Osteoblast (primary cell): ENCODE measurements at regions not wholly inside any gene's neighbourhood (a gene's known extent, or its start where the extent isn't known, plus 50 kb on each side); places are given as distances from the start of the nearest gene placed in this dataset.
"Not testable (repeated sequence)": the region's sequence is repeated elsewhere in the genome, so short reads cannot be mapped to it uniquely, and the experiment has no call there.

Experiments used
- DNase-seq: peaks from one replicate; pipeline ENCODE4 v3.0.0; 2011; ENCODE audit warnings: low spot score, mixed read lengths; ENCODE audit not compliant: insufficient read length; ENCODE audit errors: missing footprints
- H2AFZ ChIP-seq: 2 replicates; pipeline ENCODE4 v1.6.0; 2011; ENCODE audit warnings: mild to moderate bottlenecking, low read length
- H3K27ac ChIP-seq: 2 replicates; pipeline ENCODE4 v1.5.1; 2011; ENCODE audit warnings: mild to moderate bottlenecking, low read depth, low read length, moderate library complexity
- H3K27me3 ChIP-seq: 2 replicates; pipeline ENCODE4 v1.6.0; 2012; ENCODE audit warnings: mild to moderate bottlenecking, control low read depth, inconsistent platforms, low read length, moderate library complexity; ENCODE audit not compliant: insufficient read depth
- H3K36me3 ChIP-seq: 2 replicates; pipeline ENCODE4 v1.5.1; 2011; ENCODE audit warnings: mild to moderate bottlenecking, low read length, control low read depth, moderate library complexity; ENCODE audit not compliant: insufficient read depth
- H3K4me1 ChIP-seq: 2 replicates; pipeline ENCODE4 v1.5.1; 2011; ENCODE audit warnings: mild to moderate bottlenecking, low read length, control low read depth, moderate library complexity; ENCODE audit not compliant: insufficient read depth
- H3K4me2 ChIP-seq: 2 replicates; pipeline ENCODE4 v1.6.0; 2011; ENCODE audit warnings: mild to moderate bottlenecking, low read length; ENCODE audit not compliant: insufficient read depth
- H3K4me3 ChIP-seq: fragments of 200-600 bp; sonication (generic); 3 replicates; pipeline ENCODE4 v1.5.1; 2012; ENCODE audit warnings: mild to moderate bottlenecking, low read length, inconsistent platforms; ENCODE audit not compliant: insufficient read depth
- H3K79me2 ChIP-seq: 2 replicates; pipeline ENCODE4 v1.6.0; 2012; ENCODE audit warnings: mild to moderate bottlenecking, low read length, control low read depth, inconsistent platforms; ENCODE audit not compliant: insufficient read depth
- H3K9me3 ChIP-seq: 2 replicates; pipeline ENCODE4 v1.5.1; 2011; ENCODE audit warnings: low read depth, low read length, control low read depth
- H4K20me1 ChIP-seq: 2 replicates; pipeline ENCODE4 v1.6.0; 2012; ENCODE audit warnings: mild to moderate bottlenecking, low read length, control low read depth; ENCODE audit not compliant: insufficient read depth

DNA sequence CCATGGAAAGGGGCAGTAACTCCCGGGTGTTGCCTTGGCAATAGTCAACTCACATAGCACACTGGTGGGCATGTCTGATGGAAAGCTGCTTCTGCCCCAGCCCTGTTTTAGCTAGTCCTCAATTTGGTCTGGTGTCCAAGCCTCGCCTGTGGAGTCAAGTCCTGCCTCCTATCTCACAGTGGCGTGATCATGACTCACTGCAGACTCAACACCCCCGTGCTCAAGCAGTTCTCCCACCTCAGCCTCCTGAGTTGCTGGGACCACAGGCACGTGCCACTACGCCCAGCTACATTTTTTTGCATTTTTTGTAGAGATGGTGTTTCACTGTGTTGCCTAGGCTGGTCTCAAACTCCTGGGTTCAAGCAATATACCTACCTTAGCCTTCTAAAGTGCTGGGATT, 218.9 kb upstream of the FRG2C start:
- H3K79me2 ChIP-seq, H3K27ac ChIP-seq, H3K4me3 ChIP-seq, H3K4me2 ChIP-seq, H3K36me3 ChIP-seq, H3K9me3 ChIP-seq, H3K4me1 ChIP-seq, DNase-seq, H2AFZ ChIP-seq, H3K27me3 ChIP-seq, H4K20me1 ChIP-seq: not testable (repeated sequence)

DNA sequence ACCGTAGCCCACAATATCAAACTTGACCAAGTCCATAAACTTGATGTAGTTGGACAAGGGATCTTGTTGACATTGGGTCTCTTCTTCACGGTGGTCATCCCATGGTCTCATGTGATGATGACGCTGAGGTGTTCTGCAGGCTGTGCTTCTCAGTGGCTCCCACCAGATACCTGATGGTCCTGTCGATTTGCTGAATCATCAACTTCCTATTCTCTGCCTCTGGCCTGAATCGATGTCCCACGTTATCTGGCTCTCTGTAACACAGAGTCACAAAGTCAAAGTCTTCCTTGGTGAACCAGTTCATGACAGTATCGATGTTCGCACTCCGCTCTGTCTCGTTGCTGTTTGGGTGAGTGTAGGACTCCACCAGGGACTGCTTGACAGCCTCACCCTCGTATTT, 217.2 kb upstream of the FRG2C start:
- not testable (repeated sequence) for H3K4me2 ChIP-seq, H3K9me3 ChIP-seq, H4K20me1 ChIP-seq, H3K4me1 ChIP-seq, H3K36me3 ChIP-seq, H2AFZ ChIP-seq, DNase-seq, H3K27ac ChIP-seq, H3K4me3 ChIP-seq, H3K79me2 ChIP-seq, H3K27me3 ChIP-seq

DNA sequence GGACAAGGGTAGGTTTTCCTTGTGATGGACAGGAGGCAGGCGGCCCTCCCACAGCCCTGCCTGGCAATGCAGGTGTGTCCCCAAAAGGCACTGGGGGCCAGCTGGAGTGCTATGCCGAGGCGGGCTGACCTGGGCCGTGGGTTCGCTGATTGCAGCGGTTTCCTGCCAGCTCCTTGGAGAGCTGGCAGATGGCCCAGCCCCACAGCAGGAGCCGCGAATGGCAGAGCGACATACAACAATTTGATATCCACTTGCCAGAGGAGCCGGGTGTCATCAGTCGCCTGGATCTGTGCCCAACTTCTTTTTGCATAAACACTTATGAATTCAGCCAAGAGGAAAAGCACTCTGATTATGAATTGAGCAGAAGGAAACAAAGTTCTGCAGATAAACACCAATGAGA, 210.8 kb upstream of the FRG2C start:
- not testable (repeated sequence) for H3K4me3 ChIP-seq, H3K4me1 ChIP-seq, DNase-seq, H3K4me2 ChIP-seq, H3K27ac ChIP-seq, H4K20me1 ChIP-seq, H3K9me3 ChIP-seq, H3K27me3 ChIP-seq, H3K79me2 ChIP-seq, H3K36me3 ChIP-seq, H2AFZ ChIP-seq

DNA sequence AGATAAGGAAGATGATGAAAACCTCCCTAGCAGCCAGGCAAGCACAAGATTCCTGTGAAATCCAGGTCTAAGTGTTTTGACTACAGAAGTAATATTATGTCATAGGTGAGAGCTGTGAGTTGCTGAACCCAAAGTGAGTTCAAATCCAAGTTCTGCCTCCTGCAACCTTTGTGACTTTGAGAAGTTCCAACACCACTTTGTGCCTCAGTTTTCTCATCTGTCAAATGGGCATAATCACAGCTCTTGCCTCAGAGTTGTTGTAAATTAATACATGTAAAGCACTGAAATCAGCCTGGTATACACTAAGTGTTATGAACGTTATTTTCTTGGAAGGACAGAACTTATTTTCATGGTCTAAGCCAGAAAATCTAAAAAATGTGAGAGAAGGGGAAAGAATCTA, 210.3 kb upstream of the FRG2C start:
- not testable (repeated sequence) for H3K9me3 ChIP-seq, H4K20me1 ChIP-seq, DNase-seq, H2AFZ ChIP-seq, H3K4me3 ChIP-seq, H3K4me1 ChIP-seq, H3K36me3 ChIP-seq, H3K79me2 ChIP-seq, H3K4me2 ChIP-seq, H3K27me3 ChIP-seq, H3K27ac ChIP-seq

- H3K27ac ChIP-seq, H3K4me3 ChIP-seq, H3K9me3 ChIP-seq, H3K79me2 ChIP-seq, H3K27me3 ChIP-seq, H3K4me2 ChIP-seq, H2AFZ ChIP-seq, H4K20me1 ChIP-seq, DNase-seq, H3K36me3 ChIP-seq, H3K4me1 ChIP-seq: not testable (repeated sequence)
Observed at GRCh38 chr3:75474530-75474929, 189.6 kb upstream of the FRG2C start.

GRCh38 chr3:75496600-75496999, 167.5 kb upstream of the FRG2C start:
- not testable (repeated sequence) for H3K79me2 ChIP-seq

GRCh38 chr3:75500357-75500756, 163.8 kb upstream of the FRG2C start:
- H3K4me3 ChIP-seq, H3K9me3 ChIP-seq, H4K20me1 ChIP-seq, H3K4me2 ChIP-seq, H3K27me3 ChIP-seq, DNase-seq, H2AFZ ChIP-seq, H3K79me2 ChIP-seq, H3K27ac ChIP-seq, H3K4me1 ChIP-seq, H3K36me3 ChIP-seq: not testable (repeated sequence)

More at GRCh38 chr3:75496600-75496999, 167.5 kb upstream of the FRG2C start:
- H2AFZ ChIP-seq, H3K27me3 ChIP-seq, H4K20me1 ChIP-seq, H3K4me1 ChIP-seq, H3K36me3 ChIP-seq, H3K4me3 ChIP-seq, H3K9me3 ChIP-seq, DNase-seq, H3K27ac ChIP-seq, H3K4me2 ChIP-seq: not testable (repeated sequence)

GRCh38 chr3:75502171-75502570, 162.0 kb upstream of the FRG2C start:
- not testable (repeated sequence) for H3K79me2 ChIP-seq, H3K27me3 ChIP-seq, H3K36me3 ChIP-seq, H3K9me3 ChIP-seq, H3K4me3 ChIP-seq, DNase-seq, H3K4me1 ChIP-seq, H3K27ac ChIP-seq, H2AFZ ChIP-seq, H4K20me1 ChIP-seq, H3K4me2 ChIP-seq
